ENCODE measurements at regions not wholly inside any gene's neighbourhood (a gene's known extent, or its start where the extent isn't known, plus 50 kb on each side); places are given as distances from the start of the nearest gene placed in this dataset.

DNA sequence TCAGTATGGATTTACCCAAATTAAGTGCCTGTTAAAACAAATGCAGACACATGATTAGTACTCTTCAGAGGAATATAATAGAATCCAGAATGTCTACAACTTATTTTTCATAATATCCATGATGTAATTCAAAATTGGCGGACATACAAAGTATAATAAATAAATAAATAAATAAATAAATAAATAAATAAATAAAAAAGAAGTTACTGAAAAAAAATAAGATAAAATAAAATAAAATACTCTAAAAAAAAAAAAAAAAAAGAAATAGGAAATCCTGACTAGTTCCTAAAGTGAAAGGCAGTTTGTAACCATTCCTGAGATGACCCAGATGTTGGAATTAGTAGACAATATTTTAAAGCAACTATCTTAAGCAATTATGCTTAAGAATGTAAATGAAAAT is 219.0 kb upstream of the SPAG17 start:
- TF ChIP-seq, protein P1, sequence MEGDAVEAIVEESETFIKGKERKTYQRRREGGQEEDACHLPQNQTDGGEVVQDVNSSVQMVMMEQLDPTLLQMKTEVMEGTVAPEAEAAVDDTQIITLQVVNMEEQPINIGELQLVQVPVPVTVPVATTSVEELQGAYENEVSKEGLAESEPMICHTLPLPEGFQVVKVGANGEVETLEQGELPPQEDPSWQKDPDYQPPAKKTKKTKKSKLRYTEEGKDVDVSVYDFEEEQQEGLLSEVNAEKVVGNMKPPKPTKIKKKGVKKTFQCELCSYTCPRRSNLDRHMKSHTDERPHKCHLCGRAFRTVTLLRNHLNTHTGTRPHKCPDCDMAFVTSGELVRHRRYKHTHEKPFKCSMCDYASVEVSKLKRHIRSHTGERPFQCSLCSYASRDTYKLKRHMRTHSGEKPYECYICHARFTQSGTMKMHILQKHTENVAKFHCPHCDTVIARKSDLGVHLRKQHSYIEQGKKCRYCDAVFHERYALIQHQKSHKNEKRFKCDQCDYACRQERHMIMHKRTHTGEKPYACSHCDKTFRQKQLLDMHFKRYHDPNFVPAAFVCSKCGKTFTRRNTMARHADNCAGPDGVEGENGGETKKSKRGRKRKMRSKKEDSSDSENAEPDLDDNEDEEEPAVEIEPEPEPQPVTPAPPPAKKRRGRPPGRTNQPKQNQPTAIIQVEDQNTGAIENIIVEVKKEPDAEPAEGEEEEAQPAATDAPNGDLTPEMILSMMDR (conservative IDR thresholded peaks at IDR 0.05; ENCODE audit: low read depth in 2 of 2): no peak
- TF ChIP-seq, protein P2, sequence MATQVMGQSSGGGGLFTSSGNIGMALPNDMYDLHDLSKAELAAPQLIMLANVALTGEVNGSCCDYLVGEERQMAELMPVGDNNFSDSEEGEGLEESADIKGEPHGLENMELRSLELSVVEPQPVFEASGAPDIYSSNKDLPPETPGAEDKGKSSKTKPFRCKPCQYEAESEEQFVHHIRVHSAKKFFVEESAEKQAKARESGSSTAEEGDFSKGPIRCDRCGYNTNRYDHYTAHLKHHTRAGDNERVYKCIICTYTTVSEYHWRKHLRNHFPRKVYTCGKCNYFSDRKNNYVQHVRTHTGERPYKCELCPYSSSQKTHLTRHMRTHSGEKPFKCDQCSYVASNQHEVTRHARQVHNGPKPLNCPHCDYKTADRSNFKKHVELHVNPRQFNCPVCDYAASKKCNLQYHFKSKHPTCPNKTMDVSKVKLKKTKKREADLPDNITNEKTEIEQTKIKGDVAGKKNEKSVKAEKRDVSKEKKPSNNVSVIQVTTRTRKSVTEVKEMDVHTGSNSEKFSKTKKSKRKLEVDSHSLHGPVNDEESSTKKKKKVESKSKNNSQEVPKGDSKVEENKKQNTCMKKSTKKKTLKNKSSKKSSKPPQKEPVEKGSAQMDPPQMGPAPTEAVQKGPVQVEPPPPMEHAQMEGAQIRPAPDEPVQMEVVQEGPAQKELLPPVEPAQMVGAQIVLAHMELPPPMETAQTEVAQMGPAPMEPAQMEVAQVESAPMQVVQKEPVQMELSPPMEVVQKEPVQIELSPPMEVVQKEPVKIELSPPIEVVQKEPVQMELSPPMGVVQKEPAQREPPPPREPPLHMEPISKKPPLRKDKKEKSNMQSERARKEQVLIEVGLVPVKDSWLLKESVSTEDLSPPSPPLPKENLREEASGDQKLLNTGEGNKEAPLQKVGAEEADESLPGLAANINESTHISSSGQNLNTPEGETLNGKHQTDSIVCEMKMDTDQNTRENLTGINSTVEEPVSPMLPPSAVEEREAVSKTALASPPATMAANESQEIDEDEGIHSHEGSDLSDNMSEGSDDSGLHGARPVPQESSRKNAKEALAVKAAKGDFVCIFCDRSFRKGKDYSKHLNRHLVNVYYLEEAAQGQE (IDR thresholded peaks at IDR 0.05; ENCODE audit: unreplicated experiment): no peak
- TF ChIP-seq POLR2AphosphoS5 (IDR thresholded peaks at IDR 0.05; ENCODE audit: low read depth) (no peak), ZNF114 (CRISPR knock-in tag; IDR thresholded peaks at IDR 0.05) (no peak), EZH2 (IDR thresholded peaks at IDR 0.05; ENCODE audit: low read depth, unreplicated experiment) (no peak), CREB1 (CRISPR knock-in tag; IDR thresholded peaks at IDR 0.05; ENCODE audit: low read depth) (no peak), EZH2phosphoT487 (IDR thresholded peaks at IDR 0.05; ENCODE audit: unreplicated experiment) (no peak), NANOG (IDR thresholded peaks at IDR 0.05; ENCODE audit: borderline replicate concordance) (no peak)
- TF ChIP-seq, protein P3, sequence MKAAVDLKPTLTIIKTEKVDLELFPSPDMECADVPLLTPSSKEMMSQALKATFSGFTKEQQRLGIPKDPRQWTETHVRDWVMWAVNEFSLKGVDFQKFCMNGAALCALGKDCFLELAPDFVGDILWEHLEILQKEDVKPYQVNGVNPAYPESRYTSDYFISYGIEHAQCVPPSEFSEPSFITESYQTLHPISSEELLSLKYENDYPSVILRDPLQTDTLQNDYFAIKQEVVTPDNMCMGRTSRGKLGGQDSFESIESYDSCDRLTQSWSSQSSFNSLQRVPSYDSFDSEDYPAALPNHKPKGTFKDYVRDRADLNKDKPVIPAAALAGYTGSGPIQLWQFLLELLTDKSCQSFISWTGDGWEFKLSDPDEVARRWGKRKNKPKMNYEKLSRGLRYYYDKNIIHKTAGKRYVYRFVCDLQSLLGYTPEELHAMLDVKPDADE (IDR thresholded peaks at IDR 0.05): no peak
